ENCODE measurements at regions not wholly inside any gene's neighbourhood (a gene's known extent, or its start where the extent isn't known, plus 50 kb on each side); places are given as distances from the start of the nearest gene placed in this dataset.

- Histone ChIP-seq H2AFZ (ENCODE audit: low read length) (no peak overlapping the region), H3K4me3 (ENCODE audit: low read length) (no peak overlapping the region), H3K27ac (ENCODE audit: low read length) (no peak overlapping the region), H3K9ac (ENCODE audit: low read length) (no peak overlapping the region), H4K20me1 (ENCODE audit: insufficient read depth, low read depth, low read length) (no peaks in the 10 kb centered on the region), H3K79me2 (ENCODE audit: low read length) (no peaks in the 10 kb centered on the region), H3K27me3 (ENCODE audit: low read length) (no peaks in the 10 kb centered on the region), H3K36me3 (ENCODE audit: insufficient read depth, low read length) (no peaks in the 10 kb centered on the region), H3K9me2 (replicated peaks; ENCODE audit: insufficient read depth, low read length) (no peaks in the 10 kb centered on the region), H3K4me1 (ENCODE audit: low read length) (no peaks in the 10 kb centered on the region), H3K9me3 (ENCODE audit: low read length) (no peaks in the 10 kb centered on the region), H3K4me2 (ENCODE audit: low read depth, low read length, poor library complexity, severe bottlenecking) (no peak overlapping the region)
- DNase-seq, result no peak
Observed at GRCh38 chr7:25584112-25584938, 356.0 kb upstream of the NPVF start.

DNA sequence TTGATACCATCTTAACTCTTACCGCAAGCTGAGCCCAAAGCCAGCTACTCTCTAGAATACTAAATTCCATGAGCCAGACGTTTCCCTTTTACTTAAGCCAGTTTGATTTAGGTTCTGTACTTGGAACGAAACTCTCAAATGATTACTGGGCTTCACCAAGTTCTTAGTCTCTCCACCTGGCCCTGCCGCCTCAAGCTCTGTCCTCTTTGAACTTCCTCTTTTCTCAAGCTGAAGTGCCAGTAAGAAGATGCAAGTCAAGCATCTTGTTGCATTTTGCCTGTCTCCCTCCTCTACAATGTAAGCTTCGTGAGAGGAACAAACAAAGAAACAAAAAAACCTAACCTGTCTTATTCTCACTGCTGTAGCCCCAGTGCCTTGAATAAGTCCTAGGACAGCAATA is 358.2 kb upstream of the NPVF start:
- H3K27ac ChIP-seq (ENCODE audit: low read length), result no peak overlapping the region
- no peaks in the 10 kb centered on the region for H3K36me3 ChIP-seq (ENCODE audit: insufficient read depth, low read length)
- no peaks in the 10 kb centered on the region for H3K9me2 ChIP-seq (replicated peaks; ENCODE audit: insufficient read depth, low read length)
- H3K4me3 ChIP-seq (ENCODE audit: low read length), result no peak overlapping the region
- no peaks in the 10 kb centered on the region for H4K20me1 ChIP-seq (ENCODE audit: insufficient read depth, low read depth, low read length)
- H3K9me3 ChIP-seq (ENCODE audit: low read length), result no peaks in the 10 kb centered on the region
- no peaks in the 10 kb centered on the region for H3K27me3 ChIP-seq (ENCODE audit: low read length)
- H3K4me1 ChIP-seq (ENCODE audit: low read length), result no peaks in the 10 kb centered on the region
- no peak overlapping the region for H3K9ac ChIP-seq (ENCODE audit: low read length)
- no peak overlapping the region for H3K4me2 ChIP-seq (ENCODE audit: low read depth, low read length, poor library complexity, severe bottlenecking)
- DNase-seq, result peak; percentile 60
- H3K79me2 ChIP-seq (ENCODE audit: low read length), result no peaks in the 10 kb centered on the region
- H2AFZ ChIP-seq (ENCODE audit: low read length), result no peak overlapping the region

DNA sequence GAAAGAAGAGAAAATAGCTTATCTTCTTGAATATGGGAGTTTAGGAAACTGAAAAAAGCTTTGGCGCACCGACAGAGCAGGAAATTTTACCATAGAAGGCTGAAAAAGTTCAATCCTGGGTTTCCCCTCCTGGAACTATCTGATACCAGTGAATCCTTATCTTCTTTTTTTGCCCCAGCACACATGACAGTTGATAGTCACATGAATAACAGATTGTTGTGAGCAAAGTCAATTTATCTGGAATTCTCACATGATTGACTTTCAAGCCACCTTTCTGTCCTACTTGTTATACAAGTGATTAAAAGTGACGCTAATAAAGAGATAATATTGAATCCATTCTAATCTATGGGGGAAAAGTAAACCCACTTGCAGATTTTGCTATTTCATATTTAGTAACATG is 365.8 kb upstream of the NPVF start:
- no peak for DNase-seq
- Histone ChIP-seq H3K9me2 (replicated peaks; ENCODE audit: insufficient read depth, low read length) (no peaks in the 10 kb centered on the region), H3K9me3 (ENCODE audit: low read length) (no peaks in the 10 kb centered on the region), H3K36me3 (ENCODE audit: insufficient read depth, low read length) (no peaks in the 10 kb centered on the region), H3K4me3 (ENCODE audit: low read length) (no peak overlapping the region), H4K20me1 (ENCODE audit: insufficient read depth, low read depth, low read length) (no peaks in the 10 kb centered on the region), H3K4me1 (ENCODE audit: low read length) (no peaks in the 10 kb centered on the region), H2AFZ (ENCODE audit: low read length) (no peak overlapping the region), H3K9ac (ENCODE audit: low read length) (no peak overlapping the region), H3K27me3 (ENCODE audit: low read length) (no peaks in the 10 kb centered on the region), H3K79me2 (ENCODE audit: low read length) (no peaks in the 10 kb centered on the region), H3K4me2 (ENCODE audit: low read depth, low read length, poor library complexity, severe bottlenecking) (no peak overlapping the region), H3K27ac (ENCODE audit: low read length) (no peak overlapping the region)

- Histone ChIP-seq H3K36me3 (ENCODE audit: insufficient read depth, low read length) (no peaks in the 10 kb centered on the region), H3K4me2 (ENCODE audit: low read depth, low read length, poor library complexity, severe bottlenecking) (no peak overlapping the region), H3K4me3 (ENCODE audit: low read length) (no peak overlapping the region), H3K27me3 (ENCODE audit: low read length) (no peaks in the 10 kb centered on the region), H3K9ac (ENCODE audit: low read length) (no peak overlapping the region), H3K79me2 (ENCODE audit: low read length) (no peaks in the 10 kb centered on the region), H3K9me2 (replicated peaks; ENCODE audit: insufficient read depth, low read length) (no peaks in the 10 kb centered on the region), H3K9me3 (ENCODE audit: low read length) (no peaks in the 10 kb centered on the region), H4K20me1 (ENCODE audit: insufficient read depth, low read depth, low read length) (no peaks in the 10 kb centered on the region), H2AFZ (ENCODE audit: low read length) (no peak overlapping the region), H3K27ac (ENCODE audit: low read length) (no peak overlapping the region), H3K4me1 (ENCODE audit: low read length) (no peaks in the 10 kb centered on the region)
- no peak for DNase-seq
Observed at GRCh38 chr7:25594728-25595127, 366.4 kb upstream of the NPVF start.

DNA sequence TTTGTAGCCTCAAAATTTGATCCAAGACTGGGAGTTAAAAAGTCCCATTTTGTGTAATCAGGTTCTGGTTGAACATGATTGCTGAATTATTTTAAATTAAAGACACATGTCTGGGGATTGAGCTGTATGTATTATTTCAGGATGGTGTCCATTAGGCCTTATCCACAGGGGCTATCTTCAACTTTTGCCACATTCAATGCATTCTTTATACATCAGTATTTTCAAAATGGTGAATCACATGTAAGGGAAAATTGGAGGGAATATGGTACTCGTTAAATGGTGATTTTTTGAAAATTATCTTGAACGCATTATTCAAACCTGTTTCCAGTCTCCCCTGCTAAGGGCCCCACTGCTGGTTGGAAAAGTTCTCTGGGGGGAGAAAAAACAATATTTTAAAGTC is 367.7 kb upstream of the NPVF start:
- no peak overlapping the region for H3K4me2 ChIP-seq (ENCODE audit: low read depth, low read length, poor library complexity, severe bottlenecking)
- H3K36me3 ChIP-seq (ENCODE audit: insufficient read depth, low read length), result no peaks in the 10 kb centered on the region
- H3K9ac ChIP-seq (ENCODE audit: low read length), result no peak overlapping the region
- H3K27ac ChIP-seq (ENCODE audit: low read length), result no peak overlapping the region
- H3K9me3 ChIP-seq (ENCODE audit: low read length), result no peaks in the 10 kb centered on the region
- no peak overlapping the region for H2AFZ ChIP-seq (ENCODE audit: low read length)
- H3K4me1 ChIP-seq (ENCODE audit: low read length), result no peaks in the 10 kb centered on the region
- no peak for DNase-seq
- H3K27me3 ChIP-seq (ENCODE audit: low read length), result no peaks in the 10 kb centered on the region
- no peaks in the 10 kb centered on the region for H4K20me1 ChIP-seq (ENCODE audit: insufficient read depth, low read depth, low read length)
- H3K79me2 ChIP-seq (ENCODE audit: low read length), result no peaks in the 10 kb centered on the region
- no peak overlapping the region for H3K4me3 ChIP-seq (ENCODE audit: low read length)
- no peaks in the 10 kb centered on the region for H3K9me2 ChIP-seq (replicated peaks; ENCODE audit: insufficient read depth, low read length)

DNA sequence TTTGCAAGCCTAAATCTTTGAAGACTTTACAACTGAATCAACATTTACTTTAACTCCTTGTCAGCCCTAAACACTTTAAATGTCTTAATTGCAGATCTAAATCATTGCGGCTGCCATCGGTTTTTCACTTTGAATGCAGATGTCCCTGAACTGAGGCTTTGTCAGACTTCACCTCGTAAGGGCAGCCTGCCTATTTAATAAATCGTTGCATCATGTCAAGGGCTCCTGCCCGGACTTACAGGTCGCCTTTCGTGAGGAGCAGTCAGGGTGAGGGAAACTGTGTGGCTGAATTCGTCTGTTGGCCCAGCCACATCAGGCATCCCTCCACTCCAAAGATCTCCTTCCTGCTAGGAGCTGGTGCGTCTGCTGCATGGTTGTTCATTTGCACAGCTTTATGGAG is 368.2 kb upstream of the NPVF start:
- H3K4me2 ChIP-seq (ENCODE audit: low read depth, low read length, poor library complexity, severe bottlenecking), result no peak overlapping the region

DNA sequence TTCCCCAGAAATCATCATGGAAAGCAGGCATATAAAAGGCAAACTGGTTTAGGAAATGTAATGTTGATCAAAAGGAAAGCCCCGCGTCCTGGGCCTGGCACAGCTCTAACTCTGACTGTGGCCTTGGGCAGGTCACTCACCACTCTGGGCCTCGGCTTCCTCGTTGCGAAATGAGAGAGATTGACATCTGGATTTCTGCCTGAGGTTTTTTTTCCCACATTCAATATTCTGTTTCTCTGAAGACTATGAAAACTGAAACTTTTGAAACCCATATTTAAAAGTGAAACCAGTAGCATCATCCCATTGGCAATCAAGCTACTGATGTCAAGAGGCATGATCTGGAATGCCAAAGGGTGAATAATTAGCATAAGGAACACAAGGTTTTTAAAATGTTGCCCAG is 369.7 kb upstream of the NPVF start:
- no peak overlapping the region for H3K4me3 ChIP-seq (ENCODE audit: low read length)
- H4K20me1 ChIP-seq (ENCODE audit: insufficient read depth, low read depth, low read length), result no peaks in the 10 kb centered on the region
- no peaks in the 10 kb centered on the region for H3K4me1 ChIP-seq (ENCODE audit: low read length)
- H3K9me2 ChIP-seq (replicated peaks; ENCODE audit: insufficient read depth, low read length), result no peaks in the 10 kb centered on the region
- no peak overlapping the region for H3K27ac ChIP-seq (ENCODE audit: low read length)
- no peak overlapping the region for H3K9ac ChIP-seq (ENCODE audit: low read length)
- no peaks in the 10 kb centered on the region for H3K36me3 ChIP-seq (ENCODE audit: insufficient read depth, low read length)
- no peak for DNase-seq
- H2AFZ ChIP-seq (ENCODE audit: low read length), result no peak overlapping the region
- no peaks in the 10 kb centered on the region for H3K27me3 ChIP-seq (ENCODE audit: low read length)
- no peaks in the 10 kb centered on the region for H3K79me2 ChIP-seq (ENCODE audit: low read length)
- no peaks in the 10 kb centered on the region for H3K9me3 ChIP-seq (ENCODE audit: low read length)
- H3K4me2 ChIP-seq (ENCODE audit: low read depth, low read length, poor library complexity, severe bottlenecking), result no peak overlapping the region

More for the DNA sequence above, 368.2 kb upstream of the NPVF start:
- Histone ChIP-seq H3K27me3 (ENCODE audit: low read length) (no peaks in the 10 kb centered on the region), H3K9me3 (ENCODE audit: low read length) (no peaks in the 10 kb centered on the region), H3K4me3 (ENCODE audit: low read length) (no peak overlapping the region), H3K9me2 (replicated peaks; ENCODE audit: insufficient read depth, low read length) (no peaks in the 10 kb centered on the region), H3K36me3 (ENCODE audit: insufficient read depth, low read length) (no peaks in the 10 kb centered on the region), H3K9ac (ENCODE audit: low read length) (no peak overlapping the region), H4K20me1 (ENCODE audit: insufficient read depth, low read depth, low read length) (no peaks in the 10 kb centered on the region), H3K27ac (ENCODE audit: low read length) (no peak overlapping the region), H3K4me1 (ENCODE audit: low read length) (no peaks in the 10 kb centered on the region), H2AFZ (ENCODE audit: low read length) (no peak overlapping the region), H3K79me2 (ENCODE audit: low read length) (no peaks in the 10 kb centered on the region)
- no peak for DNase-seq

- no peaks in the 10 kb centered on the region for H3K79me2 ChIP-seq (ENCODE audit: low read length)
- no peaks in the 10 kb centered on the region for H3K9me2 ChIP-seq (replicated peaks; ENCODE audit: insufficient read depth, low read length)
- no peaks in the 10 kb centered on the region for H3K27me3 ChIP-seq (ENCODE audit: low read length)
- DNase-seq, result no peak
- no peaks in the 10 kb centered on the region for H3K36me3 ChIP-seq (ENCODE audit: insufficient read depth, low read length)
- no peak overlapping the region for H2AFZ ChIP-seq (ENCODE audit: low read length)
- H3K9ac ChIP-seq (ENCODE audit: low read length), result no peak overlapping the region
- no peaks in the 10 kb centered on the region for H3K4me1 ChIP-seq (ENCODE audit: low read length)
- no peaks in the 10 kb centered on the region for H4K20me1 ChIP-seq (ENCODE audit: insufficient read depth, low read depth, low read length)
- H3K27ac ChIP-seq (ENCODE audit: low read length), result no peak overlapping the region
- no peak overlapping the region for H3K4me3 ChIP-seq (ENCODE audit: low read length)
- H3K9me3 ChIP-seq (ENCODE audit: low read length), result no peaks in the 10 kb centered on the region
- no peak overlapping the region for H3K4me2 ChIP-seq (ENCODE audit: low read depth, low read length, poor library complexity, severe bottlenecking)
Observed at GRCh38 chr7:25598765-25599164, 370.5 kb upstream of the NPVF start.
